Muscle layer of duodenum (tissue), 2 donors: ENCODE measurements at regions not wholly inside any gene's neighbourhood (a gene's known extent, or its start where the extent isn't known, plus 50 kb on each side); places are given as distances from the start of the nearest gene placed in this dataset.

Experiments
- H3K27ac ChIP-seq: one replicate; pipeline ENCODE4 v1.7.0; 2013; ENCODE audit warnings: mild to moderate bottlenecking, low read length
- H3K27me3 ChIP-seq: one replicate; pipeline ENCODE4 v1.7.0; 2013; ENCODE audit warnings: low read depth, mild to moderate bottlenecking, control low read depth, low read length
- H3K36me3 ChIP-seq, 2 donors: one replicate each; pipeline ENCODE4 v1.7.0; 2013; ENCODE audit warnings: low read length in 2 of 2, control low read depth in 1 of 2, mild to moderate bottlenecking in 1 of 2; ENCODE audit not compliant: insufficient read depth in 2 of 2, control insufficient read depth in 1 of 2
- H3K4me1 ChIP-seq, 2 donors: one replicate each; pipeline ENCODE4 v1.7.0; 2013; ENCODE audit warnings: low read length in 2 of 2, mild to moderate bottlenecking in 2 of 2, control low read depth in 1 of 2, moderate library complexity in 1 of 2; ENCODE audit not compliant: insufficient read depth in 2 of 2, control insufficient read depth in 1 of 2
- H3K4me3 ChIP-seq, 2 donors: one replicate each; pipeline ENCODE4 v1.7.0; 2013; ENCODE audit warnings: low read length in 2 of 2, low read depth in 1 of 2, mild to moderate bottlenecking in 1 of 2
- H3K9me3 ChIP-seq, 2 donors: one replicate each; pipeline ENCODE4 v1.7.0; 2013; ENCODE audit warnings: low read length in 2 of 2, control low read depth in 1 of 2, mild to moderate bottlenecking in 1 of 2; ENCODE audit not compliant: control insufficient read depth in 1 of 2
- donor health status: healthy.

DNA sequence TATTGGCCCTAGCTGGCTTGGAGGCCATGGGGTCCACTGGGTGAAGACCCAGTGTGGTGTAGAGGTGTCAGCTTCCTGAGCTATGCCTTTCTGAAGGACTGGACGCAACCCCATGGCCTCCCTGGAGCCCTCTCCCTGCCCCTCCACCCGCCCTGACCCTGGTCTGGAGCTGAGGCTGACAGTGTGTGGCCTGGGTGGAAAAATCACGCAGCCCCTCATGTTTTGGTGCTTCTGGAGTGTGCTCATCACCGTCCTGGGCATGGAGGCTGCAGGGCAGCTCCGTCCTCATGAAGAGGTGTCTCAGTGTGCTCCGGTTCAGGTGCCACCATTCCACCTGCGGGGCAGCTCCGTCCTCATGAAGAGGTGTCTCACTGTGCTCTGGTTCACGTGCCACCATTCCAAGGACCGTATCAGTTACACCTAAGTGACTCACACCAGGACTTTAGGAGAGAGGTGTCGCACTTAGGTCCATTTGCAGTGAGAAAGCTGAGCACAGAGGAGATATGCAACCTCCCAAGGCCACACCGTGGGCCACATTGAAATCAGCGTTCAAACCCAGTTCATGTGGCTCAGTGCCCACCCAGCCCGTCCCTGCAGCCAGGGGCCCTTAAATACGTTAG, 214.3 kb upstream of the IRX1 start:
- no peaks in the 10 kb centered on the region for H3K36me3 ChIP-seq
- no peak overlapping the region for H3K27ac ChIP-seq
- H3K4me3 ChIP-seq, result no peak overlapping the region
- H3K4me1 ChIP-seq, result no peaks in the 10 kb centered on the region
- H3K27me3 ChIP-seq, result no peaks in the 10 kb centered on the region
- H3K9me3 ChIP-seq, result peaks cover 0 to 9% of the 10 kb centered on the region in 2 donors

DNA sequence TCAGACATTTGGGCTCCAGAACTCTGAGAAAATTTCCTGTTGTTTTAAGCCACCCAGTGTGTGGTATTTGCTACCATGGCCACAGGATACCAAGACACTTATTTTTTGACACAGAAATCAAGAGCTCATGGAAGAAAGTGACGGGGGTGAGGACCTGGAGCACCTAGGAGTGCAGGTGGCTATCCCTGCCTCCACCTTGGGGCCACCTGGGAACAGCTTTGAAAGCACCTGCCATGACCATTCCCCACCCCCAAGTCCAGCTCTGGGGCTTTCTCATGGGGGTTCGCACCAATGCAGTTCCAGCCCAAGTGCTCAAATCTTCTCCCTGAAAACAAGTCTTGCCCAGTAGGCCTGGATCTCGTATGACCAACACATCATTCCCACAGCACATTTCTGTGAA, 214.9 kb upstream of the IRX1 start:
- H3K4me3 ChIP-seq, result no peak overlapping the region
- H3K27me3 ChIP-seq, result no peaks in the 10 kb centered on the region
- peaks cover 0 to 9% of the 10 kb centered on the region in 2 donors for H3K9me3 ChIP-seq
- H3K4me1 ChIP-seq, result no peaks in the 10 kb centered on the region
- H3K36me3 ChIP-seq, result no peaks in the 10 kb centered on the region
- no peak overlapping the region for H3K27ac ChIP-seq

- Histone ChIP-seq H3K4me1 (no peaks in the 10 kb centered on the region), H3K36me3 (no peaks in the 10 kb centered on the region), H3K4me3 (no peak overlapping the region), H3K27ac (no peak overlapping the region), H3K27me3 (no peaks in the 10 kb centered on the region), H3K9me3 (peaks cover 9 to 22% of the 10 kb centered on the region in 2 donors)
Observed at GRCh38 chr5:3377831-3378230, 217.8 kb upstream of the IRX1 start.

DNA sequence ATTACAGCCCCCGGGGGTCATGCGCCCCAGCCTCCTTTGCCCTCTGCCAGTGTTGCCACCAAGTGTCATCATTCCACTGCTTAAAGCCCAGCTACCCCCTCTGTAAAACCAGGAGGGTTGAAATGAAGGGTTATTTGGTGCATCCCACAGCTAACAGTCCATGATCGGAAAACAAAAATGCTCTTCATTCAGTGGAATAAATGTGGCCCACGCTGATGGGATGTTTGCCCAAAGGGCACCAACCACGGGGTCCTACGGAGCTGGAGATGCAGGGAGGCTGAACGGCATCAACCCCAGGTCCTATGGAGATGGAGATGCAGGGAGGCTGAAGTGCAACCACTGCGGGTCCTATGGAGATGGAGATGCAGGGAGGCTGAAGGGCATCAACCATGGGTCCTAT, 218.5 kb upstream of the IRX1 start:
- peaks cover 13 to 22% of the 10 kb centered on the region in 2 donors for H3K9me3 ChIP-seq
- H3K27me3 ChIP-seq, result no peaks in the 10 kb centered on the region
- H3K4me3 ChIP-seq, result no peak overlapping the region
- no peak overlapping the region for H3K27ac ChIP-seq
- H3K4me1 ChIP-seq, result no peaks in the 10 kb centered on the region
- no peaks in the 10 kb centered on the region for H3K36me3 ChIP-seq

DNA sequence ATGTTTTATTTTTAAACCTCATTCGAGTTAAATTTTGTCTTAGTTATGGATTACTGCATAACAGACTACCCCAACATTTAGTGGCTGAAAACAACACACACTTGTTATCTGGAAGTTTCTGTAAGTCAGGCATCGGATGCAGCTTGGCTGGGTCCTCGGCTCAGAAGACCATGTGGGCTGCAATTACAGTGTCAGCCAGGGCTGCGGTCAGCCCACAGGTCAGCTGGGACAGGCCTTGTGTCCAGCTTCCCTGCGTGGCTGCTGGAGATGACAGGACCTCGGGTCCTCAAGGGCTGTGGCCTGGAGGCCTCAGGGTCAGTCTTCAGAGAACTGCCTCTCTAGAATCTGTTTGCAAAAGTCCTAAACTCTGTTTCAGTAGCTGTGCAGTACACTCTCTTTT, 219.0 kb upstream of the IRX1 start:
- peaks cover 13 to 26% of the 10 kb centered on the region in 2 donors for H3K9me3 ChIP-seq
- H3K4me1 ChIP-seq, result no peaks in the 10 kb centered on the region
- no peak overlapping the region for H3K27ac ChIP-seq
- H3K27me3 ChIP-seq, result no peaks in the 10 kb centered on the region
- H3K4me3 ChIP-seq, result no peak overlapping the region
- H3K36me3 ChIP-seq, result no peaks in the 10 kb centered on the region

DNA sequence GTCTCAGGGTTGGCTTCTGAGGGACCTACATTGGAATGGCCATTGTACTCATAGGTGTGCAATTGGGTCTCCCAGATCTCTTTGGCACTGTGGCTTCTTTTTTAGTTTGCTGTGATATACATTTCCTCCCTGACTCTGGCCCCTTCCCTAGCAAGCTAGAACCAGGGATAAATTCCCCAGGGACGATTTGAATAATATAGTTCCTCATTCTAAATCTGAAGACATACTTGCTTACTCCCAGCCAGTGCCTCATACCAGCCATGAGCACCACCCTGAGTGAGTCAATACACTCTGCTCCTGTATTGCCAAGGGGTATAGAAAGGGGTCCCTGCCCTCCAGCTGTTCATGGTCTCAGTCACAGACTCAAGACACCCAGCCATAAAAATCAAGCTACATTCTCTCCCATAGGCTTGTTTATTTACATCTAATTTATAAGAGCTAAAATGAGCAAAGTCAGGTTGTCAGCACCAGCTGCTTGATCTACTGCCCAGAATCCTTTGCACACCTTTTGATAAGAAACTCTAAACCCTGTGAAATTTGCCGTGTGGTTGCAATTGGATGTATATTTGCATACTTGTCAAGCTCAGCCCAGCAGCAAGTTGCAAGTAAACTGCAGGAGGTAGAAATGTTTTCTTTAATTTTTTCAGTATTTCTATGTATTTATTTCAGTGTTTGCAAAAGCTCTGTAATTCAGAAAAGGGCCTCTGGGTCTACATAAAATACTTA, 219.9 kb upstream of the IRX1 start:
- H3K36me3 ChIP-seq, result no peaks in the 10 kb centered on the region
- no peaks in the 10 kb centered on the region for H3K4me1 ChIP-seq
- H3K9me3 ChIP-seq, result peaks cover 13 to 26% of the 10 kb centered on the region in 2 donors
- no peak overlapping the region for H3K27ac ChIP-seq
- H3K27me3 ChIP-seq, result no peaks in the 10 kb centered on the region
- no peak overlapping the region for H3K4me3 ChIP-seq

GRCh38 chr5:3373391-3373790, 222.2 kb upstream of the IRX1 start:
- Histone ChIP-seq H3K4me1 (no peaks in the 10 kb centered on the region), H3K36me3 (no peaks in the 10 kb centered on the region), H3K9me3 (peaks cover 13 to 23% of the 10 kb centered on the region in 2 donors), H3K4me3 (peak overlapping the region in 1 of 2 donors; percentile 19), H3K27ac (no peak overlapping the region), H3K27me3 (no peaks in the 10 kb centered on the region)

DNA sequence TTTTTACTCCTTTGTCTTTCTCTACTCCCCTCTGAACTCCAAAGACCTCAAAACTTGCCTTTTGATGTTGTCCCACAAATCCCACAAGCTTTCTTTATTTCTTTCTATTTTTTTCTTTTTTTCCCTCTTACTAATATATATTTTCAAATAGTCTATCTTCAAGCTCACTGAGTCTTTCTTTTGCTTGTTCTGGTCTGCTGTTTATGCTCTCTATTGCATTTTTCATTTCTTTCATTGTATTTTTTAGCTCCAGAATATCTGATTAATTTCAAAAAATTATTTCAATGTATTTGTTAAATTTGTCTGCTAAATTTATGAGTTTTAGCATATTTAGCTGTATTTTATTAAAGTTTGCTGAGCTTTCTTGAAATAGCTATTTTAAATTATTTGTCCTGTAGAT, 223.3 kb upstream of the IRX1 start:
- Histone ChIP-seq H3K27ac (no peak overlapping the region), H3K4me1 (no peaks in the 10 kb centered on the region), H3K4me3 (no peak overlapping the region), H3K27me3 (no peaks in the 10 kb centered on the region), H3K36me3 (no peaks in the 10 kb centered on the region), H3K9me3 (peaks cover 13 to 23% of the 10 kb centered on the region in 2 donors)

DNA sequence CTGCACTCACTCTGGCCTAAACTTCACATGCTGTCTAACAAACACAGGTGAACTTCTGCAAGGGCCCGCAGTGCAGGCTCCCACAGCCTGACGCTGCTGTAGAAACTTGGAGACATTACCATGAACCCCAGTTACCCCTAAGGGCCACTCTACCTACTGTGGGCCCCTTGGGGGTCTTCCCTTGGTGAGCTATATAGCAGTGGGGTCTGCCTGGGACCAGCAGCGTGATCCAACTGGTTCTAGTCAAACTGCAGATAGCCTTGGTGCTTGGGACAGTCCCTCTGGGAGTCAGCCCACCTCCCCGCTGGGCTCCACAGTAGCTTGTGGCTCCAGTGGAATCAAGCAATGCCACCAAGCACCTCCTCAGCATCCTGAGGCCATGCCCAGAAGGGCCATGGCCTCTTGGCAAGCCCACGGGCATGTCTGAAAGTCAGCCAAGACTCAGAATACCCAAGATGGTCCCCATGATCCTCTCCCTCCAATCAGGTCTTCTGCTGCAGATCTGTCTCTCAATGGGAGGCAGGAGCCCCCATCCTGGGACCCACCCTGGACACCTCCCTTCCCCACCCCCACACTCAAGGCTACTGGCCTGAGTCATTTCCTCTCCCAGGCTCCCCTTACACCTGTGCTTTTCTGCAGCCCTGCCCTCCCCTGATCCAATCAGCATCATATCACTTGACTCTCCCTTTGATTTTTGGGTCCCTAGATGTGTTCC, 230.0 kb upstream of the IRX1 start:
- Histone ChIP-seq H3K27me3 (no peaks in the 10 kb centered on the region), H3K4me3 (no peak overlapping the region), H3K36me3 (no peaks in the 10 kb centered on the region), H3K4me1 (no peaks in the 10 kb centered on the region), H3K27ac (no peak overlapping the region), H3K9me3 (peaks cover 0 to 8% of the 10 kb centered on the region in 2 donors)

- H3K36me3 ChIP-seq, result no peaks in the 10 kb centered on the region
- no peak overlapping the region for H3K4me3 ChIP-seq
- no peaks in the 10 kb centered on the region for H3K4me1 ChIP-seq
- H3K27me3 ChIP-seq, result no peaks in the 10 kb centered on the region
- H3K27ac ChIP-seq, result no peak overlapping the region
- peaks cover 0 to 14% of the 10 kb centered on the region in 2 donors for H3K9me3 ChIP-seq
Observed at GRCh38 chr5:3364941-3365340, 230.7 kb upstream of the IRX1 start.

DNA sequence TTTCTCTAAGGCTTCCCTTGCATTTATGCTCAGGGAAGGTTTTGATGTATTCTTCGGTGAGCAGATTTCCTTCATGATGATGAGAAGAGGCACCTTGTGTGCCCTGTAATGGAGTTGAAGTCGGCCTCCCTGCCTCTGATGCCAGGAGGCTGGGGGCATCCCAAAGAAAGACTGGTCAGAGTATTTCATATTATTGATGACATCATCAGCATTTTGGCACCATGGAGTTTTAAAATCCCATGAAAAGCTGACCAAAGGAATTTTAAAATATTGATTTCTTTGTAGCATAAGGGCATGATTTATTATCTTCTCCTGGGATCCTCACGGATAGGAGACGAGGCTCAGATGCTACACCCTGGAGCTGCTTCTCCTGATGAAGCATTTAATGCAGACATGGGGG, 231.2 kb upstream of the IRX1 start:
- Histone ChIP-seq H3K36me3 (no peaks in the 10 kb centered on the region), H3K27me3 (no peaks in the 10 kb centered on the region), H3K4me1 (no peaks in the 10 kb centered on the region), H3K27ac (no peak overlapping the region), H3K9me3 (peaks cover 0 to 14% of the 10 kb centered on the region in 2 donors), H3K4me3 (no peak overlapping the region)
